LNCaP clone FGC (cell line): ENCODE measurements at regions not wholly inside any gene's neighbourhood (a gene's known extent, or its start where the extent isn't known, plus 50 kb on each side); places are given as distances from the start of the nearest gene placed in this dataset.

Source experiments
- DNase-seq: peaks from one replicate; pipeline ENCODE4 v3.0.0-alpha.2; 2011; ENCODE audit warnings: low read depth
- H3K4me3 ChIP-seq: 2 replicates; pipeline ENCODE4 v1.5.1; 2011; ENCODE audit warnings: mild to moderate bottlenecking, low read depth, low read length, control low read depth
- TF ChIP-seq, protein P1 (sequence below): IDR thresholded peaks from 2 replicates; pipeline ENCODE4 v1.5.1; 2012; ENCODE audit warnings: mild to moderate bottlenecking; ENCODE audit not compliant: control insufficient read depth, insufficient read depth; ENCODE audit errors: extremely low read depth

DNA sequence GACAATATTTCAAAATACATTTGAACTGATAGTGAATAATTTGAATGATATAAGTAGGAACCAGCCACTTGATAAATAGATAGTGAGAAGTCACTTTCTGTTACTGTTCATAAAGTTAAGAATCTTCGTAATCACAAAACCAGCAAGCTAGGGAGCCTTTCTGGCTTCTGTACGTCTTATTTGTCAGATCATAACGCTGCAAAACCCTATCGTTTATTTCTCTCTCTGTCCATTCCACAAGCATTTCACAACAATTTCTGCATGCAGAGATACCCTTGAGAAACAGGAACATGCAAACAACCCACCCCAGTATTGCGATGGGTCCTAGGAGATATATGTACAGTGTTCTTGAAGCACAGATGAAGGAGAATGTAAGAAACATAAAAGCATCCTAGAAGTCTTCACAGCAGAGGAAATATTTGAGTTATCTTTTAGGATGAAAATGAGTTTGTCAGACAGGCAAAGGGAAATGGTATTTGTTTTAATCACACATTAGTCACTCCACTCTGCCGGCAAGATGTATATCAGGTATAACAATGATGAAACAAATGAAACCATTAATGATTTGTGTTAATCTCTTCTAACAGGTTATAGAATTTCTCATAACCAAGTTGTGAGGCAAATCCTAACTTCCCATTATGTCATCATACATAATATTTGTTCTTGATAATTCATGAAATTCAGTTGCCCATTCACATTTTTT lies 668.7 kb upstream of the FTMT start:
- DNase-seq = no peak
- TF ChIP-seq, protein P1, sequence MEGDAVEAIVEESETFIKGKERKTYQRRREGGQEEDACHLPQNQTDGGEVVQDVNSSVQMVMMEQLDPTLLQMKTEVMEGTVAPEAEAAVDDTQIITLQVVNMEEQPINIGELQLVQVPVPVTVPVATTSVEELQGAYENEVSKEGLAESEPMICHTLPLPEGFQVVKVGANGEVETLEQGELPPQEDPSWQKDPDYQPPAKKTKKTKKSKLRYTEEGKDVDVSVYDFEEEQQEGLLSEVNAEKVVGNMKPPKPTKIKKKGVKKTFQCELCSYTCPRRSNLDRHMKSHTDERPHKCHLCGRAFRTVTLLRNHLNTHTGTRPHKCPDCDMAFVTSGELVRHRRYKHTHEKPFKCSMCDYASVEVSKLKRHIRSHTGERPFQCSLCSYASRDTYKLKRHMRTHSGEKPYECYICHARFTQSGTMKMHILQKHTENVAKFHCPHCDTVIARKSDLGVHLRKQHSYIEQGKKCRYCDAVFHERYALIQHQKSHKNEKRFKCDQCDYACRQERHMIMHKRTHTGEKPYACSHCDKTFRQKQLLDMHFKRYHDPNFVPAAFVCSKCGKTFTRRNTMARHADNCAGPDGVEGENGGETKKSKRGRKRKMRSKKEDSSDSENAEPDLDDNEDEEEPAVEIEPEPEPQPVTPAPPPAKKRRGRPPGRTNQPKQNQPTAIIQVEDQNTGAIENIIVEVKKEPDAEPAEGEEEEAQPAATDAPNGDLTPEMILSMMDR = no peak
- H3K4me3 ChIP-seq = no peak overlapping the region

DNA sequence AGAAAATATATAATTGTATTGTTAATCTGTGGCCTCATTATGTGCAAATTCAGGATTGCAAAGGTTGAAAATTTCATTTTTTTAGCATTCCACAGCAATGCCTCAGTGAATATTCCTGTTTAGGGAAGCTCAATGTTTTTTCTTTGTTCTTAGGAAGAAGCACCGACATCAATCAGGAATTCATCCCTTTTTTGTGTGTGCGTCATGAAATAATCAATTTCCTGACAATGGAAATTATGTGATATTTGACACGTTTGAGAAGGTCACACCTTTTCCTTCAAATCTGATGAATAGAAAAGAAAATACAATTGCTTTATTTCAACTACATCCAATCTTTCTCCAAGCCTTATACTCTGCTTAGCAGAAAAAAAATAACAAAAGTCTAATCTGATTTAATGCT lies 662.8 kb upstream of the FTMT start:
- H3K4me3 ChIP-seq = no peak overlapping the region
- TF ChIP-seq, protein P1 = no peak
- DNase-seq = no peak

DNA sequence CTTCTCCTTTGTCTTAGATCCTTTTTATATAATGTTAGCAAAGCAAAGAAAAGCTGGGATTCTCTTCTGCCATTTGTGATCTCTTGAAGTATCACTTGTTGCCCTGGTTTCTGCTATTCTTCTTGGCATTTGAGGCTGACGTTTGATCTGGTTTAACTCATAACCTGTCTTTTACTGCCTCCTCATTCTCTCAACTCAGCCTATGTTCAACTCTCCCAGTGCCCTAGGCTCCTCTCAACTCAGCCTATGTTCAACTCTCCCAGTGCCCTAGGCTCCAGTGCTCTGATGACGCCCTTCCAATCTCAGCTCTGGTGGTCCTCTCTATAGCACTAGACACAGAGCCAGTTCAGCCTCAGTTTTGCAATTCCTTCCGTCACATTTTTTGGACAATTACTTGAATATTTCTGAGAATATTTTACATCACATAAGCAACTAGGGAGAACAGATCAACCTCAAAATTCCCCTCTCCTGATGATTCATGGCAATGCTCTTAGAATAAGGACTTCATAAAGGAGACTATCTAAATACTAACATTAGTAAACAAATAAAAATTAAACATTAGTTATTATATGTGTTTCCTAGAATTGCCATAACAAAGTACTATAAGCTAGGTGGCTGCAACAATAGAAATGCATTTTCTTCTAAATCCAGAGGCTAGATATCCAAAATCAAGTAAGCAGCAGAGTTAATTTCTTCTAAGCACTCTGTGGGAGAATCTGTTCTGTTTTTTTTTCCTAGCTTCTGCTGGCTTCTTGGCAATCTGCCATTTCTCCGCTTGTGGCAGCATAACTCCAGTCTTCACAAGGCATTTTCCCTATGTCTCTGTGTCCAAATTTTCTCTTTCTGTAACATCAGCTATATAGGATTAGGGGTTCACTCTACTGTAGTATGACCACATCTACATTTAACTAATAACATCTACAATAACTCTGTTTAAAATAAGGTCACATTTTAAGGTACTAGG lies 662.1 kb upstream of the FTMT start:
- TF ChIP-seq, protein P1 = no peak
- DNase-seq = peak; percentile 14
- no peak overlapping the region for H3K4me3 ChIP-seq

- H3K4me3 ChIP-seq = no peak overlapping the region
- TF ChIP-seq, protein P1 = no peak
- DNase-seq = no peak
These were observed 652.3 kb upstream of the FTMT start for GRCh38 chr5:121199216-121199999.

DNA sequence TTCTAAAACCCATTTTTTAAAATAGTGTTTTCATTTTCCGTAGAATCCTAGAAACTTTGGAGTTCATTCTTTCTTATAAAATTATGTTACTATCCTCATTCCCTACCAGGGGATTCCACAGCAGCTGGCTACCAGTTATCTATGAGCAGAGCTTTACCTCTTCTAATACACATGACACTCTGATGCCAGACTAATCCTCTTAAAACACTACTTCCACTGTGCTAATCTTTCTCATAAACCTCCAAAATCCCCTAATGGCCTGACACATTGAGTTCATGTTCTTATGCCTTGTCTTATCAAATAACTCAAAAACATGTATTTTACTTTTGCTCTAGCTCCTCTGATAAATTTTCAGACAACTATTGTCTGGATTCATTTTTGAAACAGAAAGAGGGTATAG lies 633.6 kb upstream of the FTMT start:
- DNase-seq = no peak
- TF ChIP-seq, protein P1 = no peak
- no peak overlapping the region for H3K4me3 ChIP-seq

- DNase-seq = no peak
- TF ChIP-seq, protein P1 = no peak
- H3K4me3 ChIP-seq = no peak overlapping the region
These were observed 630.2 kb upstream of the FTMT start for GRCh38 chr5:121221483-121221882.
